ENCODE measurements at regions not wholly inside any gene's neighbourhood (a gene's known extent, or its start where the extent isn't known, plus 50 kb on each side); places are given as distances from the start of the nearest gene placed in this dataset.

DNA sequence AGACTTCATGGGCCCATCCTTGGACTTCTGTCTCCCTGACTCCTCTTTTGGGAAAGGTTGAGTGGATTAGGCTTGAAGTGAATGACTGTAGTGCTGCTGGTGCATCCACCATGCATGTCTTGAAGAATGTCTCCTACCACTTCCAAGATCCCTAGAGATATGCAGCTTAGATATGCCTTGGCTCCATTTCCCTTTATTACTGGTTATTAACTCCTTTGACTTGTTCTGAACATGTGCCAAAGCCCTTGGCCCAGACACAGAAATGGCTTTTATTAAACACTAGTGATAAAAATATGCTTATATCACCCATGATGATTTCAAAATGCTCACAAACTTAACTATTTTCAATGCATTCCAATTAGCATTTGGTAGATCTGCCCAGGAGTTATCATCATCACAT lies 90.0 kb upstream of the SLC14A2 start:
- no peak overlapping the region for H3K4me2 ChIP-seq (ENCODE audit: low read length)
- no peaks in the 10 kb centered on the region for H3K9me3 ChIP-seq (ENCODE audit: low read length)
- H3K36me3 ChIP-seq (ENCODE audit: insufficient read depth, low read length), result no peaks in the 10 kb centered on the region
- H4K20me1 ChIP-seq (ENCODE audit: insufficient read depth, low read length), result no peaks in the 10 kb centered on the region
- intact Hi-C loops (cut with micrococcal nuclease; ENCODE audit: unreplicated experiment), result no loop called here
- H3K4me3 ChIP-seq (ENCODE audit: low read depth, low read length, poor library complexity, severe bottlenecking), result no peak overlapping the region
- H2AFZ ChIP-seq (ENCODE audit: low read length), result no peak overlapping the region
- H3K27ac ChIP-seq (ENCODE audit: low read depth, low read length, poor library complexity, severe bottlenecking), result no peak overlapping the region
- CTCF ChIA-PET (ENCODE audit: unreplicated experiment), result no interaction called here
- H3K79me2 ChIP-seq (ENCODE audit: insufficient read depth, low read depth, low read length), result no peaks in the 10 kb centered on the region
- no TSS peak for BruUV-seq (replicated peaks)
- POLR2A ChIA-PET, result no interaction called here
- no peak for DNase-seq (ENCODE audit: low spot score)
- H3K4me1 ChIP-seq (ENCODE audit: insufficient read depth, low read length, poor library complexity, severe bottlenecking), result no peaks in the 10 kb centered on the region
- TF ChIP-seq, protein P1, sequence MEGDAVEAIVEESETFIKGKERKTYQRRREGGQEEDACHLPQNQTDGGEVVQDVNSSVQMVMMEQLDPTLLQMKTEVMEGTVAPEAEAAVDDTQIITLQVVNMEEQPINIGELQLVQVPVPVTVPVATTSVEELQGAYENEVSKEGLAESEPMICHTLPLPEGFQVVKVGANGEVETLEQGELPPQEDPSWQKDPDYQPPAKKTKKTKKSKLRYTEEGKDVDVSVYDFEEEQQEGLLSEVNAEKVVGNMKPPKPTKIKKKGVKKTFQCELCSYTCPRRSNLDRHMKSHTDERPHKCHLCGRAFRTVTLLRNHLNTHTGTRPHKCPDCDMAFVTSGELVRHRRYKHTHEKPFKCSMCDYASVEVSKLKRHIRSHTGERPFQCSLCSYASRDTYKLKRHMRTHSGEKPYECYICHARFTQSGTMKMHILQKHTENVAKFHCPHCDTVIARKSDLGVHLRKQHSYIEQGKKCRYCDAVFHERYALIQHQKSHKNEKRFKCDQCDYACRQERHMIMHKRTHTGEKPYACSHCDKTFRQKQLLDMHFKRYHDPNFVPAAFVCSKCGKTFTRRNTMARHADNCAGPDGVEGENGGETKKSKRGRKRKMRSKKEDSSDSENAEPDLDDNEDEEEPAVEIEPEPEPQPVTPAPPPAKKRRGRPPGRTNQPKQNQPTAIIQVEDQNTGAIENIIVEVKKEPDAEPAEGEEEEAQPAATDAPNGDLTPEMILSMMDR (conservative IDR thresholded peaks at IDR 0.05; ENCODE audit: low read length), result no peak
- no peak for TF ChIP-seq EZH2phosphoT487 (IDR thresholded peaks at IDR 0.05; ENCODE audit: borderline replicate concordance, low read depth, low read length)
- no peaks in the 10 kb centered on the region for H3K9me2 ChIP-seq (ENCODE audit: insufficient read depth, low read length)

DNA sequence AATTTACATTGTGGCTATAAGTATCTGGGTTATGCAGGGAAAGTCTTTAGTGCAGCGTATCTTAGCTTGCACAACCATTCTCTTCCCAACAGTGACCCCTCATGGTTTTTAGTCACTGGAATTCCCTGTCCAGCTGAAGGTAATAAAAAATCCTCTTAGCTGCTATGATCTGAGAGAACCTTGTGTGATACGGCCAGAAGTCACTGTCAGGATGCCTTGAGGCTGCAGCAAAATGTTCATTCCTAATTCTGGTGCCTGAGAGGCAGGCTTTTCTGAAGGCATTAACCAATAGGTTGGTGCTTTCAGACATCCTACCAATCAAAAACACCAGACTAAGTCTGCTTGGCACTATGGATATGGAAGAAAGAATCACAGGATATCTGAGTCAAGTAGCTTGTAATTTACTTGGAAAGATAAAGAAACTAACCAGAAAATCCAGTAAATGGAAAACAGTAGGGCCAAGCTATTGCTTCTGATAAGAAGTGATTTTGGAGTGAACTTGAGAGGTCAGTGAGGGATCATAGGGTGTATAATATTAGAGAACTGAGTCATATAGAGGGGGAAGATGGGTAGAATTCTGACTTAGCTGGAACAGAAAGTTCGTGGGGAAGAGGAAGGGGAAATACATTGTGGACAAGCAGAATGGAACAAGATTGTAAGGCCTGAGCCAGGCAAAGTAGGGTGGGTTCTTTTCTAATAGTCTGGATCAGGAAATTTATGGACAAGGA lies 89.0 kb upstream of the SLC14A2 start:
- TF ChIP-seq EZH2phosphoT487 (IDR thresholded peaks at IDR 0.05; ENCODE audit: borderline replicate concordance, low read depth, low read length), result no peak
- TF ChIP-seq, protein P1 (conservative IDR thresholded peaks at IDR 0.05; ENCODE audit: low read length), result no peak
- no peaks in the 10 kb centered on the region for H4K20me1 ChIP-seq (ENCODE audit: insufficient read depth, low read length)
- DNase-seq (ENCODE audit: low spot score), result no peak
- intact Hi-C loops (cut with micrococcal nuclease; ENCODE audit: unreplicated experiment), result no loop called here
- no TSS peak for BruUV-seq (replicated peaks)
- H3K27ac ChIP-seq (ENCODE audit: low read depth, low read length, poor library complexity, severe bottlenecking), result no peak overlapping the region
- no peaks in the 10 kb centered on the region for H3K36me3 ChIP-seq (ENCODE audit: insufficient read depth, low read length)
- H3K9me3 ChIP-seq (ENCODE audit: low read length), result no peaks in the 10 kb centered on the region
- ChIA-PET CTCF (ENCODE audit: unreplicated experiment) (no interaction called here), POLR2A (no interaction called here)
- no peaks in the 10 kb centered on the region for H3K9me2 ChIP-seq (ENCODE audit: insufficient read depth, low read length)
- no peak overlapping the region for H3K4me2 ChIP-seq (ENCODE audit: low read length)
- no peak overlapping the region for H3K4me3 ChIP-seq (ENCODE audit: low read depth, low read length, poor library complexity, severe bottlenecking)
- no peaks in the 10 kb centered on the region for H3K79me2 ChIP-seq (ENCODE audit: insufficient read depth, low read depth, low read length)
- no peaks in the 10 kb centered on the region for H3K4me1 ChIP-seq (ENCODE audit: insufficient read depth, low read length, poor library complexity, severe bottlenecking)
- H2AFZ ChIP-seq (ENCODE audit: low read length), result no peak overlapping the region

DNA sequence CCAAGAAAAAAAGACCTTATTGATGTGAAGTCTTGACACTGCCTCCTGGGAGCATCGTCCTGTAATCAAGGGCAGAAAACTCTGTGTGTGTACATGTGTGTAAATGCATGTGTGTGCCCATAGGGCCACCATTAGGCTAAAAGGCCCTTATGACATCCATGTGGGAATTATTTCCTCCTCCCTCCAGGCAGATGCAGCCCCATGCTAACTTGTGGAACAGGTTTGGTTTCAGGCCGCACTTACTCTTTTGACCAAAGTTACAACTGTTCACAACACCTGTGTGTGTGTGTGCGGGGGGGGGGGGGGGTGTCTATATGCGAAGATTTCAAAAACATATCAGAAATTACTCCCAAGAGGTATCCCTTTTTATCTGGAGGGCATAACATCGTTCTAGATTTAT lies 87.4 kb upstream of the SLC14A2 start:
- ChIA-PET POLR2A (no interaction called here), CTCF (ENCODE audit: unreplicated experiment) (no interaction called here)
- Histone ChIP-seq H3K79me2 (ENCODE audit: insufficient read depth, low read depth, low read length) (no peaks in the 10 kb centered on the region), H2AFZ (ENCODE audit: low read length) (no peak overlapping the region), H3K4me2 (ENCODE audit: low read length) (no peak overlapping the region), H3K9me2 (ENCODE audit: insufficient read depth, low read length) (no peaks in the 10 kb centered on the region), H3K36me3 (ENCODE audit: insufficient read depth, low read length) (no peaks in the 10 kb centered on the region), H3K4me3 (ENCODE audit: low read depth, low read length, poor library complexity, severe bottlenecking) (no peak overlapping the region), H3K27ac (ENCODE audit: low read depth, low read length, poor library complexity, severe bottlenecking) (no peak overlapping the region), H4K20me1 (ENCODE audit: insufficient read depth, low read length) (no peaks in the 10 kb centered on the region), H3K9me3 (ENCODE audit: low read length) (no peaks in the 10 kb centered on the region), H3K4me1 (ENCODE audit: insufficient read depth, low read length, poor library complexity, severe bottlenecking) (no peaks in the 10 kb centered on the region)
- BruUV-seq (replicated peaks), result no TSS peak
- intact Hi-C loops (cut with micrococcal nuclease; ENCODE audit: unreplicated experiment), result no loop called here
- no peak for TF ChIP-seq EZH2phosphoT487 (IDR thresholded peaks at IDR 0.05; ENCODE audit: borderline replicate concordance, low read depth, low read length)
- TF ChIP-seq, protein P1 (conservative IDR thresholded peaks at IDR 0.05; ENCODE audit: low read length), result no peak
- no peak for DNase-seq (ENCODE audit: low spot score)
